ENCODE measurements at regions not wholly inside any gene's neighbourhood (a gene's known extent, or its start where the extent isn't known, plus 50 kb on each side); places are given as distances from the start of the nearest gene placed in this dataset.

DNA sequence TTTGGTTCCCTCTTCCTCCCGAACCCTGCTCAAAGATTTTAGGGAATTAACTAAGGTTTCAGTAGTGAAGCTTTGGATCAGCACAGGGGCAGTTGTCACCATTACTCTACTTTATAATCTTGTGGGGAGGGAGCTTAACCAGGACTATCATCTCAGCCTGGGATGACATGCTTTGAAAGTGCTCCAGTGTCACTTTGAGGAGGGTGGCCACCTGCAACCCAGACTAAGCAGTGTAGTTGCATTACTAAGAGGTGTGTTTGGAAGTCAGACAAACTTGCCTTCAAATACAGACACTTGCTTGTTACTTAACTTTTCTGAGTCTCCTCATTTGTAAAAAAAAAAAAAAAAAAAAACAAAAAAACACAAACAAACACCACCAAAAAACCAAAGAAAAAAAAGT is 340.3 kb upstream of the TBL1XR1 start:
- no peak for FAIRE-seq

More for the DNA sequence above, 340.3 kb upstream of the TBL1XR1 start:
- TF ChIP-seq MED13 (CRISPR knock-in tag; IDR thresholded peaks at IDR 0.05) (no peak), ZBED4 (CRISPR knock-in tag; IDR thresholded peaks at IDR 0.05; ENCODE audit: borderline replicate concordance) (no peak), ZNF343 (CRISPR knock-in tag; IDR thresholded peaks at IDR 0.05) (no peak), PRDM15 (CRISPR knock-in tag; IDR thresholded peaks at IDR 0.05) (no peak), ZFP36L2 (CRISPR knock-in tag; IDR thresholded peaks at IDR 0.05) (no peak), SIX1 (CRISPR knock-in tag; IDR thresholded peaks at IDR 0.05; ENCODE audit: borderline replicate concordance) (no peak), JARID2 (CRISPR knock-in tag; IDR thresholded peaks at IDR 0.05; ENCODE audit: insufficient replicate concordance) (no peak), ARID2 (CRISPR knock-in tag; IDR thresholded peaks at IDR 0.05; ENCODE audit: borderline replicate concordance) (no peak)
- intact Hi-C loops (cut with micrococcal nuclease; ENCODE audit: unreplicated experiment): no loop called here
- peaks cover 41% of the 10 kb centered on the region for H3K4me1 ChIP-seq (ENCODE audit: insufficient read depth, low read length)
- H3K9ac ChIP-seq (ENCODE audit: insufficient read depth, low read depth, low read length): no peak overlapping the region
- no peak overlapping the region for H3K27ac ChIP-seq (ENCODE audit: extremely low read length, insufficient read depth, low read length)
- no TSS peak for BruUV-seq (replicated peaks)
- H3K79me2 ChIP-seq (ENCODE audit: insufficient read depth, low read length): no peaks in the 10 kb centered on the region
- no peak overlapping the region for H3K4me3 ChIP-seq (replicated peaks in 1 of 3; ENCODE audit: insufficient read depth in 1 of 3, low read depth in 2 of 3, low read length in 3 of 3)
- H3K9me3 ChIP-seq (ENCODE audit: low read length): no peaks in the 10 kb centered on the region
- no peaks in the 10 kb centered on the region for H4K20me1 ChIP-seq (ENCODE audit: insufficient read depth, low read length)
- 73% methylated on average over 1 of the region's 1 CpG for WGBS (ENCODE audit: low lambda C conversion rate)
- no peaks in the 10 kb centered on the region for H3K36me3 ChIP-seq (replicated peaks in 1 of 2; ENCODE audit: control insufficient read depth in 1 of 2, insufficient read depth in 2 of 2, low read length in 2 of 2)
- ChIA-PET CTCF (ENCODE audit: low intra/inter-chr PET ratio, low total read pairs) (no interaction called here), POLR2A (no interaction called here)
- no peaks in the 10 kb centered on the region for H3K27me3 ChIP-seq (ENCODE audit: control insufficient read depth in 1 of 2, insufficient read depth in 2 of 2, low read length in 2 of 2)
- DNase-seq (ENCODE audit: low spot score): no peak
- ATAC-seq: no peak
- H3K4me2 ChIP-seq (ENCODE audit: low read depth, low read length): no peak overlapping the region
- in situ Hi-C loops (cut with HindIII; ENCODE audit: extremely low pct_ligation_motif_present, low pct_unique_long_range_greater_than_20kb): no loop called here
- no peak overlapping the region for H2AFZ ChIP-seq (ENCODE audit: low read length)
